HG03442 (cell line): ENCODE measurements at regions not wholly inside any gene's neighbourhood (a gene's known extent, or its start where the extent isn't known, plus 50 kb on each side); places are given as distances from the start of the nearest gene placed in this dataset.
"Not testable (repeated sequence)": the region's sequence is repeated elsewhere in the genome, so short reads cannot be mapped to it uniquely, and the experiment has no call there.

Source experiments
- ATAC-seq: cut with Tn5 transposase; IDR thresholded peaks from one replicate; pipeline ENCODE4 v1.9.1; 2021; ENCODE audit warnings: mild to moderate bottlenecking, moderate library complexity; ENCODE audit not compliant: unreplicated experiment

- no peak for ATAC-seq
These were observed 327.4 kb upstream of the CCL2 start for GRCh38 chr17:33927732-33928133.

- no peak for ATAC-seq
These were observed 325.8 kb upstream of the CCL2 start for GRCh38 chr17:33929181-33929724.

GRCh38 chr17:33931148-33931814, 323.8 kb upstream of the CCL2 start:
- ATAC-seq, result not testable (repeated sequence)

- ATAC-seq, result no peak
These were observed 322.1 kb upstream of the CCL2 start for GRCh38 chr17:33932996-33933395.

- no peak for ATAC-seq
These were observed 321.5 kb upstream of the CCL2 start for GRCh38 chr17:33933576-33933975.

GRCh38 chr17:33934696-33935095, 320.4 kb upstream of the CCL2 start:
- no peak for ATAC-seq

- no peak for ATAC-seq
These were observed 319.3 kb upstream of the CCL2 start for GRCh38 chr17:33935822-33936221.

- no peak for ATAC-seq
These were observed 318.3 kb upstream of the CCL2 start for GRCh38 chr17:33936764-33937163.

GRCh38 chr17:33939959-33940358, 315.1 kb upstream of the CCL2 start:
- ATAC-seq, result no peak

- ATAC-seq, result no peak
These were observed 314.2 kb upstream of the CCL2 start for GRCh38 chr17:33940769-33941370.

- no peak for ATAC-seq
These were observed 313.3 kb upstream of the CCL2 start for GRCh38 chr17:33941744-33942143.

GRCh38 chr17:33942414-33942813, 312.7 kb upstream of the CCL2 start:
- no peak for ATAC-seq

GRCh38 chr17:33944412-33944811, 310.7 kb upstream of the CCL2 start:
- ATAC-seq, result no peak

- ATAC-seq, result no peak
These were observed 310.3 kb upstream of the CCL2 start for GRCh38 chr17:33944826-33945225.

- no peak for ATAC-seq
These were observed 309.2 kb upstream of the CCL2 start for GRCh38 chr17:33945646-33946546.

GRCh38 chr17:33947762-33948161, 307.3 kb upstream of the CCL2 start:
- no peak for ATAC-seq

- no peak for ATAC-seq
These were observed 306.8 kb upstream of the CCL2 start for GRCh38 chr17:33948309-33948708.

- no peak for ATAC-seq
These were observed 306.0 kb upstream of the CCL2 start for GRCh38 chr17:33949100-33949499.

- no peak for ATAC-seq
These were observed 305.0 kb upstream of the CCL2 start for GRCh38 chr17:33950061-33950460.

GRCh38 chr17:33952425-33952824, 302.7 kb upstream of the CCL2 start:
- ATAC-seq, result no peak

GRCh38 chr17:33954597-33954996, 300.5 kb upstream of the CCL2 start:
- ATAC-seq, result no peak

- ATAC-seq, result no peak
These were observed 299.6 kb upstream of the CCL2 start for GRCh38 chr17:33955461-33955860.
